ENCODE measurements at regions not wholly inside any gene's neighbourhood (a gene's known extent, or its start where the extent isn't known, plus 50 kb on each side); places are given as distances from the start of the nearest gene placed in this dataset.

DNA sequence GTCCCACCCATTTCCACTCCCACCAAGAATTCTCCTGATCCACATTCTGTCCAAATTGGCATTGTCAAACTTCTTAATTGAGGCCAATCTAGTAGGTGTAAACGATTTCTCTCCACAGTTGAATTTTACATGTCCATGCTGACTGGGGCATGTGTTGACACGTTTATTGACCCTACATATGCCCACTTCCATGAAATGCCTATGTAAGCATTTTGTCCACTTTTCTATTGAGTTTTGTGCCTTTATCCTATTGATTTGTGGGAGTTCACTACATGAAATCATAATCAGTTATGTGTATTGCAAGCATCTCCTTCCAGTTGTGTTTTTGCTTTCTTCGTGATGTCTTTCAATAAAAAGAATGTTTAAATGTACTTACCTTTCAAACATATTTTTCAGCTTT, 141.7 kb upstream of the NSMCE3 start:
- DNase-seq = no peak

DNA sequence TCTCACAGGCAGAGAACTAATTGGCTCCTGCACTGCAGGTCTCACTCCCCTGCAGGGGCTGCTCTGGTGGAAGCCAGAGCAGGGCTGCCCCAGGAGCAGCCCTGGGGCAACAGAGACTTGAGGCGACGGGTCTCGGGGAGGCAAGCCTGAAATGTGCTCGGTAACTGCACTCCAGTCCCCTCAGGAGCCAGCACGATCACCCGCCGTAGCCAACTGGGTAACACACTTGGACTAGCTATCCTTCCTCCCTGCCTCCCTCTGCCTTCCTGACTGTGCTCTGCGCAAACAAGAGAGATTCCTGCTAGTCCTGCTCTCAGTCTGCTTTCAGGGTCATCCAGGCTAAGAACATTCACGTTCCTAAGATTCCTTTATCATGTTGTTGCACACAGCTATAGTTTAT, 140.7 kb upstream of the NSMCE3 start:
- DNase-seq = no peak

DNA sequence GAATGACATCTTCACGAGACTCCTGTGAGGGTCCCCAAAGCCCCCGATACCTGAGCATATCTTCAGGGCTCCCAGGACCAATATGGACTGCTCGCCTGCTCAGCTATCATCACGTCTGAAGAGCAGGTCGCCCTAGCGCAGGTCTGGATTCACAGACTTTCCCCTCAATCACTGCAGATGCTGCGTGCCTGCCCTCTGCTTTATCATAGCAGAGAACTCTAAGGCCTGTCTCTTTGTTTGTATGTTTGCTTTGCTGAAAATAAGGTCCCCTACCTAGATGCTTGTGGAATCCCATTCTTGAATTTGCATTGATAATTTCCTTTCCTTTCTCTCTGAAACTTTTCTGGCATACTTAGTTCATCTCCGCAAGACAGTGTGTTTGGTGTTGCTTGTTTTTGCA, 140.3 kb upstream of the NSMCE3 start:
- DNase-seq = no peak

DNA sequence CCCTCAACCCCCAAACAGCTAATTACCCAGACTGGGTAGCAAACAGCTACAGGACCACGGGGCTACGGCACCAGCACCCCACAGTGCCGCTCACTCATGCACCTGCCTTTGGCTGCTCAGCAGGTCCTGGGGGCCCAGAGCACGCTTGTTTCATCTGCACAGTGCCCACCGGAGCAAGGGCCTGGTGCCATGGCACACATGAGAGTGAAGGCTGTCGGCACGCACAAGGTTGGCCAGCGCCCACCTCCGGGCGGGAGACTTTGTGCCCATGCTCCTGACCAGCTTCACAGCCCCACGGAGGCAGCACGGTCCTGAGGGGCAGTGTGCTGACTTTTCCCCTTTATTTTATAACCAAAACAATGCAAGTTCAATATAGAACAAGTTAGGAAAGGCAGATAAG, 135.9 kb upstream of the NSMCE3 start:
- DNase-seq = no peak

DNA sequence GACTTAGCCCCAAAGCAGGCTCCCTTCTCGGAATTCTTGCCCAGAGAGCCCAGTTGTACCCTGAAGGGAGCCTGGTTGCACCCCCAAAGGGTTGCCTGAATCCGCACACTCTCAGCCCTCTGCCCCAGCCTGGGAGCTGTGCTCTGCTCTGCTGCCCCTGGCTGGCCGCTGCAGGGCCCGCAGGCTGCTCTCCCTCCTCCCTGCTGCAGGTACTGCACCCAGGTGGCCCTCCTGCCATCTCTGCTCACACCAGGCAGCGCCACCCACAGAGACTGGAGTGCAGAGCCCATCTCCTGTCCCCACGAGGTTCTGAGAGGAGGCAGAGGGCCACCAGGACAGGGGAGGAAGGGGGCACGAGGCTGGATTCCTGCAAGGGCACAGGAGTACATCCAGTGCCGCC, 134.2 kb upstream of the NSMCE3 start:
- DNase-seq = no peak

DNA sequence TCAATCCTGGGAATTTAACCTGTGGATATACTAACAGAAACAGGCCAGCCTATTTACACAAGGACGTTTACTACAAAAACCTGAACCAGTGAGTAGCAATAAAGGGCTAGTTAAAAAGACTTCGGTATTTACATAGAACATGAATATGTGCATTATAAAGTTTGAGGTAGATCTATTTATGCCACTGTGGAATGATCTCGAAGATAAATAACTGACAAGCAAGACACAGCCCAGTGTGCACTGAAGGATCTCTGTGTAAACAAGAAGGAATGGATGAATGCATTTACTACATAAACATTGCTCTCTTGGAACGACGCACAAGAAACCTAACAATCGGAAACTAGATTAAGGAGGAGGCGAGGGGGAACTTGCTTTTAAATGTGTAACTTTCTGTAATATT, 132.0 kb upstream of the NSMCE3 start:
- DNase-seq = no peak

DNA sequence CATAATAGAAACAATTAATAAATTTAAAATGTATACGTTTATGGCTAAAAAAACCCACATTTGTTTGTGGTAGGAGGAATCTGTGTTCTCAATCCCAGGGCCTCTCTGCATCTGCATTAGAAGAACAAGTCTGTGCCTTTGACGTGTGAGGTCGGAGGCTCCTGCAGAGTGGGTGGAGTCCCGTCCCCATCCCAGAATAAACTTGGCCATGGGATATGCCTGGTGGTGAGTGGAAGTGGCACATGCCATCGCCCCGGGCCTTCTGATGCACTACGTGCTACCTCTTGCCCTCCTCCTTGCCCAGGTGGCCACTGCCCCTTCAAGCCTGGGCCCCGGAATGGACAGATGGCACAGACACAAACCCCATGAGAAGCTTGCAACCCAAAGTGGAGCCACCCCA, 131.1 kb upstream of the NSMCE3 start:
- DNase-seq = no peak

DNA sequence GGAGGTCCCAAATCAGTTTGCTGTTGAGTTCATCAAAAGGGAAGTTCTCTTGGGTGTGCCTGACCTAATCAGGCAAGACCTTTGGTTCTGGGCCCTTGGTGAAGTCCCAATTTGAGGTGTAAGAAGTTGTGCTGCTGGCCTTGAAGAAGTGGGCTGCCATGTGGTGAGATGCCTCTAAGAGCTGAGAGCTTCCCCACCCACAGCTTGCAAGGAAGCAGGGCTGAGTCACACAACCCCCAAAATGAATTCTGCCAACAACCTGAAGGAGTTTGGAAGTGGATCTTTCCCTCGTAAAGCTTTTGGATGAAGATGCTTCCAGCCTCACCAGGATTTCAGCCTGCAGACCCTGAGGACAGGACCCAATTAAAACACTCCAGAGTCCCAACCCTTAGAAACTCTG, 129.3 kb upstream of the NSMCE3 start:
- DNase-seq = no peak

DNA sequence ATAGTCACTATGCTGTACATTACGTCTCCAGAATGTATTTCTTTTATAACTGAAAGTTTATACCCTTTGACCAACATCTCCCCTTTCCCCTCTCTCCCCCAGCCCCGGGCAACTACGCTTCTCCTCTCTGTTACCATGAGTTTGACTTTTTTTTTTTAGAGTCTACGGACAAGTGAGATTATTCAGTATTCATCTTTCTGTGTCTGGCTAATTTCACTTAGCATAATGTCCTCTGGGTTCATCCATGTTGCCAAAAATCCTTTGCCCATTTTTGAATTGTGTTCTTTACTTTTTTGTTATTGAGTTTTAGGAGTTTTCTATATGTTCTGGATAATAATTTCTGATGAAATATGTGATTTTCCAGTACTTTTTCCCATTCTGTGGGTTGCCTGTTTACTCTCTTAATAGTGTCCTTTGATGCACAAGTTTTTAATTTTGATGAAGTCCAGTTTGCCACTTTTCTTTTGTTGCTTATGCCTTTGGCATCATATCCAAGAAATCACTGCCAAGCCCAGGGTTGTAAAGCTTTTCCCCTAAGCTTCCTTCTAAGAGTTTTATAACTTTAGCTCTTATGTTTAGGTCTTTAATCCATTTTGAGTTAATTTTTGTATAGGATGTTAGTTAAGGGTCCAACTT, 126.7 kb upstream of the NSMCE3 start:
- DNase-seq = no peak

DNA sequence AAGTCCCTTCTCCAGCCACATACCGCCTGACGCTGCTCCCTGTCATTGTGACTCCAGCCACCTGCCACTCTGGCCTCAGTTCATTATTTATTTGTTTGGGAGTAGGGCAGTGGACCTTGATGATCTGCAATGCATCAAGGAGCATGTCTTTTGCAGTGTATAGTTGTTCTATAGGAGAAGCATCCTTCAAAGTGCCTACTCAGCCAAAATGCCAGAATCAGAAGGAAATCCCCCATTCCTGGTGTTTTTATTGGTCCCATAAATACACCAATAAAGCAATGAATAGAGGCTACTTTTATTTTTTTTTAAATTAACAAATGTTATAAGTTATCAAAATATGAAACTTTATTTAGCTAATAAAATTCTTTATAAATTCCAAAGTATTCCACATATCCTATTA, 123.8 kb upstream of the NSMCE3 start:
- no peak for DNase-seq

DNA sequence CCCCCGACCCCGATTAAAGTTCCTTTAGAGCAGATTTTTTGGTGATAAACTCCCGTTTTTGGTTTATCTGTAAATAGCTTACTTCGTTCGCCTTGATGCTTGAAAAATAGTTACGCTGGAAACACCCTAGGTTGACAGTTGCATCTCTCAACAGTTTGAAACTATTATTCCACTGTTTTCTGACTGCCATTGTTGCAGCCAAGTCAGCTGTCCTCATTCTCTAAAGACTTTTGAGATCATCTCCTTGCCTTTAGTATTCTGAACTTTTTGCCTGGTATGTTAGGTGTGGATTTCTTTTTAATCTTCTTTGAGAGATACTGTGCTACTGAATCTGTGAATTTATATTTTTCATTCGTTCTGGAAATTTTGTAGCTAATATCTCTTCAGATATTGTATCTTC, 122.7 kb upstream of the NSMCE3 start:
- DNase-seq = no peak

DNA sequence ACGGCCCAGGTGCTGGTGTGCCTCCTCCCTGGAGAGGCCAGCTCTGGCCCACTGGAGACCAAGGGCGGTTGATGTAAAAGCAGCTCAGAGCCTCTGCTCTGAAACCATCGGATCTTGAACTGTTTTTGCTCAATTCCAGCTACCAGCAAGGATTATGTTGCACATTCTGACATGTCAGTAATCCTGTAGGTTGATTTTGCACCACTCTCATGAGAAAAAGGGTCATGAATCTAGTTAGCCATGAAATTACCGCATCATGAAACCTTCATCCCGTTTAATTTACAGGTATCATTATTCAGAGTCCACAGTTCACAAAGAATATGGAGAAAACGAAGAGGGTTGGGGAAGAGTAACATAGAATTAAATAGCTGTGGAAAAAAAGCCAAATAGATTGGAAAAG, 120.4 kb upstream of the NSMCE3 start:
- no peak for DNase-seq

DNA sequence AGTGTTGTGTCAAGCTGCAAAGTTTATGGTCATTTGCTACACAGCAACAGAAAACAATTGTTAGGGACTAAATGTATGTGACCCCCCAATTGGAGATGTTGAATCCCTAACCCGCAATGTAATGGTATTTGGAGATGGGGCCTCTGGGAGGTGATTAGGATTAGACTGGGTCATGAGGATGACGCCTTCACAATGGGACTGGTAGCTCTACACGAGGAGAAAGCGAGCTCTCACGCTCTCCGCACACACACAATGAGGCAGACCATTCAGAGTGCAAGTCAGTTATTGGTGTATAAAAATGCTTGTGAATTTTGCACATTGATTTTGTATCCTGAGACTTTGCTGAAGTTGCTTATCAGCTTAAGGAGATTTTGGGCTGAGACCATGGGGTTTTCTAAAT, 116.9 kb upstream of the NSMCE3 start:
- DNase-seq = no peak

DNA sequence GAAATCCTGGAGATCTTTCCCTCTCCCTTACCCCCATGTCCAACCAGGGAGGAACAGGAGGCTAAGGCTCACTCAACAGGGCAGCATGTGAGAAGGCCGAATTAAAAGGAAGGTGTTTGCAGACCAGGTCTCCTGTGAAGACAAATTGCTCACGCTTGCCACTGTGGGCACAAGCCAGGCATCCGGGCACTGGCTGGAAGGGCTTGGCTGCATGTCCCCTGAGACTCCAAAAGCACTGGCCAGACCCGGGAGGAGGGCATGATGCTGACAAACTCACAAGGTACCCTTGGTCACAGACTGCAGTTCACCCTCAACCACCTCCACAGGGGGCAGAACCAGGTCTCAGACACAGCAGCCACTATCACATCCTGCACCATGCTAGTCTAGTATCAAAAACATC, 113.7 kb upstream of the NSMCE3 start:
- DNase-seq = no peak

DNA sequence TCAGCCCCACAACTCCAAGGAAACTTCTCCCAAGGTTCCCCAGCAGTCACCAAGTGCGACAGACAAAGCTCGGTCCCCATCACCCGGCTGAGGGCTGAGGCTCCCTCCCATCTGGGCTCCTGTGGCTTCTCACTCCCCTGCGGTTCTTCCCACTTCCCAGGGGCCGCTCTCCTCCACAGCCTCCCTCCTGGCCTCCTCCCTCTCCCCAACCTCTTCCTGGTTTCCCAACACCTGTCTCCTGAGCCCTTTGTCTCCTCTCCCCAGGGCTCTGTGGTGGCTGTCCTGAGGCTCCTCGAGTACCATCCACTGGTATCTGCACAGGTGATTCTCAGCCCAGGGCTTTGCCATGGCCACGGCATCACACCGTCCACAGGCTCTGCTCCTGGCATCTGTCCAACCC, 113.2 kb upstream of the NSMCE3 start:
- DNase-seq = no peak

DNA sequence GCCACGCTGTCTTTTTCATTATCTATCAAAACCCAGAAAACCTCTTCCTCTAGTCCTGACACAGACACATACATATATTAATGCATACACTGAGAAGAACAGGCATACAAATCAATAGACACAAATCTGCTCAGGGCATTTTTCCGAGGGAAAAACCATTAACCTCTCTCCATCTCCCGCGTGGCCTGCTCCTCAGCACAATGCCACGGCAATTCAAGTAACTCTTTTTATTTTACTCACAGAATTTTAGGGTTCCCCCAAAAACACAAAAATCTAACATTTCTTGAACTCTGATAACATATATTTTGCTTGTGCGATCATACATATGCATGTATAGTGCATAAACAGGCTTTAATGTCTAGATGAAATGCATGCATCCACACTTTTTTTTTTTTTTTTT, 110.8 kb upstream of the NSMCE3 start:
- no peak for DNase-seq

DNA sequence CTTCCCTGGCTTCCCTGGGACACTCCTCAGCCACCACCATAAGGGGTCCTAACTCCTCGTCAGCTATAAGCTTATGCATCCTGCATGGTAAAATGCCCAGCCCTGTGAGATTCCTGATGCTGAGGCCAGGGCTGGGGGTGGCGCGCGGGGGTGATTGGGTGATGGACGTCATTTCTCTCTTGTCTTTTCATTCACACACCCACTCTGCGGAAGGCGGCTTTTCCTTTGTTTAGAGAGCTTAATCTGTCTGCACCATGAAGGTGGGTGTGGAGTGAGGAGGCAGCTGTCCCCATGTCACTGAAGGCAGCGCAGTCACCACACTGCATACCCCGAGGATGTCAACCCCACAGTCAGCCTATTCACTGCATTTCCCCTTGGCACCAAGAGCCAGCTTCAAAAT, 110.0 kb upstream of the NSMCE3 start:
- no peak for DNase-seq

DNA sequence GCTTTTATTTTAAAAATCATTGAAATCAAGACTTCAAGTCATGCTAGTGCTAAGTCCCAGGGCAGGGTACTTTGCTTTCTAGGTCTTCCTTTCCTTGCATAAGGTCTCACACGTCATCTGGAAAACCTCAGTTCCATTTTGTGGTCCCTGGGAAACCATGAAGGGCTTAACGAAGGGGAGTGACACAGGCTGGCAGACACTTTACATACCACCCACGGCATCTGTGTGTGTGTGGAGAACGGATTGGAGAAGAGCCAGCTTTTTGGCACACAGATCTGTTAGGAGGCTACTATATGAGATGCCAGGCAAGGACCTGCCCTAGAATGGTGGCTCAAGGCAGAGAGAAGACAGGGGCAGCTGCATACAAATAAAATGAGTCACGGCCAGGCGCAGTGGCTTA, 107.5 kb upstream of the NSMCE3 start:
- no peak for DNase-seq

DNA sequence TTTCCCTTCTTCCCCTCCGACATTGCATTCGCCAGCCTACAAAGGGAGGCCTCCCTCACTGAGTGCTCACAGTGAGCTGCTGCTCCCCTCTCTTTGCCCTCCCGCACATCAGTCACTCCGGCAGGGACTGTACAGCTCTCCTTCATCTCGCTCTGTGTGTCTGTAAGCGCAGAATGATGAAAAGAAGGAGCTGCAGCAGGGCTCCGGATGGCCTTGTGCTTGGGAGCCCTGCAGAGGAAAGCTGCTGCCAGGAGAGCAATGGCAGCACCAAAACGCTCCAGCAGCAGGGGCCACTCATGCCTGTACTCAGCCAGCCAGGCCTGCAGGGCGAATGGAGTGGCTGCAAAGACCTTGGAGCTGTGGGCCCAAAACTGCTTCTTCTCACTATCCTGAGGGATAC, 107.0 kb upstream of the NSMCE3 start:
- DNase-seq = no peak

DNA sequence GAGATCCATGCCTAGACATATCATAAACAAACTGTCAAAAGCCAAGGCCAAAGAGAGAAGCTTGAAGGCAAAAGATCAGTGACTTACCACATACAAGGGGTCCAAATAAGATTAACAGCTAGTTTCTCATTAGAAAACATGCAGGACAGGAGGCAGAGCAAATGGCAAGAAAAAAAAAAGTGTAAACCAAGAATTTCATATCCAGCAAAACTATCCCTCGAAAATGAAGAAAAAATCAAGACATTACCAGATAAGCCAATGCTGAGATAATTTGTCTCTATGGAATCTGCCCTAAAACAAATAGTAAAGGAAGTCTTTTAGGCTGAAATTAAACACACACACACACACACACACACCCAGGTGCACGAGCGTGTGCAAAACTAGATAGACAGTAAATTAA, 99.6 kb upstream of the NSMCE3 start:
- DNase-seq = no peak

DNA sequence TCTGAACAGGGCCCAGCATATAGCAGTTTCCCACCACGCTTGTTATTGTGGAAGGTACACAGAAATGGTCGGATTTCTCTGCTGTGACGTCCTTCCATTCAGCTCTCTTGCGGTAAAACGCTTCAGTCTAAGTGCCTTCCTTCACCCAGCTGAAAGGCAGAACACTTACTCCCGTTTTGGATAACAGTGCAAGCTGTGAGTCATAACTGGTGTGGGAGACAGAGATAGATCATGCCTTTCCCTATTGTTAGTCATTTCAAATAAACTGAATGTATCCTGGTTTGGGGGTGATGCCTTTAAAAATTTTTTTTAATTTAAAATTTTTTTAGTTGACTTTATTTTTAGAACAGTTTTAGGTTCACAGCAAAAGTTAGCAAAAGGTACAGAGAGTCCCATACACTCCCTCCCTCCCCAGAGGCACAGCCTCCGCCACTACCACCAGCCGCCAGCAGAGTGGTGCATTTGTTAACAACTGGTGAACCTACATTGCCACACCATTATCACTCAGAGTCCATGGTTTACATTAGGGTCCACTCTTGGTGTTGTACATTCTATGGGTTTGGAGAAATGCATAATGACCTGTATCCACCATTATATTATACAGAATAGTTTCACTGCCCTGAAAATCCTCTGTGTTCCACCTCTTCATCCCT, 94.9 kb upstream of the NSMCE3 start:
- no peak for DNase-seq

DNA sequence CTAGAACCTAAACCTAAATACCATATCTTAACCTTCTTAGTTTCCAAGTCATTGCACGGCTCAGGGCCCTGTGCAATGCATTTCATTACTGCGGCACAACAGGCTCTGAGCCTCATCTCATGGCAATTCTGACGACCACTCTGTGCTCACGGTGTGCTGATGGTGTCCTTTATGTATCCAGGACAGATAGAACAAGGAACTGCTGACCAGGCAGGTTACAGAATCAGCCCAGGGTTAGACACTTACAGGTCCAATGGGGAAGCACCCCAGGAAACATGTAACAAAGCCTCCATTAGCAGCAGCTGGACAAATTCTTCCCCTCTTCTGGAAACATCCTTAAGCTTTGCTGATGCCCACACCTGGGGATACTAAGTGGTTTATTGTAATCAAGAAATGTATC, 91.9 kb upstream of the NSMCE3 start:
- DNase-seq = no peak

DNA sequence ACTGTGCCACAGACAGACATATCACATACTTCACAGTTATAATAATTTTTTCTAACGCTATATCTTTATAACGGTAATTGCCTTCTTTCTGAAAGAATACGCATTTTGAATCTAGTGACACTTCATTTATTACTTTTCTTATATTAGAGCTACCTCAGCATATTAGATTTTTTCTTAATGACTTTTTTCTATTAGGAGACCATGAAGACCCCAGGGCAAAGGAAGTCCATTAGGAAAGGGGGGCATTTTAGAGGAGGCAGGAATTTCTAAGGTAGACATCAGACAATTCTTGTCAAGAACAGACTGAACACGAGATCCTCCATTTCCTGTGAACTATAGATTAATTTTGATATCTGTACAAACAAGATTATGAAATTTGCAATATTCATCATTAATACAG, 90.5 kb upstream of the NSMCE3 start:
- no peak for DNase-seq

DNA sequence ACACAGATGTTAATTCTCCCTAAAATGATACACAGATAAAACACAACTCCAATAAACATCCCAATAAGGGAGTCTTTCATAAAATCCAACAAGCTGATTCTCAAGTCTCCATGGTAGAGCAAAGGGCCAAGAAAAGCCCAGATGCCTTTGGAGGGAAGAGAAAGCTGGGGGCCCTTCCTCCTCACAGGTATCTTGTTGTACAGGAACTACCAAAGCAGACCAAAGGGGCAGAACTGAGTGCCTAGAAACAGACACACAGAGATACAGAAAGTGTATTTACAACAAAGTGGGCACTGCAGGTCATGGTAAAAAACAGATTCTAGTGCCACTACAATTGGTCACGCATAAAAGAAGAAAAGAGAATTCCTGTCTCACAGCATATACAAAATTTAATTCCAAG, 87.2 kb upstream of the NSMCE3 start:
- no peak for DNase-seq

DNA sequence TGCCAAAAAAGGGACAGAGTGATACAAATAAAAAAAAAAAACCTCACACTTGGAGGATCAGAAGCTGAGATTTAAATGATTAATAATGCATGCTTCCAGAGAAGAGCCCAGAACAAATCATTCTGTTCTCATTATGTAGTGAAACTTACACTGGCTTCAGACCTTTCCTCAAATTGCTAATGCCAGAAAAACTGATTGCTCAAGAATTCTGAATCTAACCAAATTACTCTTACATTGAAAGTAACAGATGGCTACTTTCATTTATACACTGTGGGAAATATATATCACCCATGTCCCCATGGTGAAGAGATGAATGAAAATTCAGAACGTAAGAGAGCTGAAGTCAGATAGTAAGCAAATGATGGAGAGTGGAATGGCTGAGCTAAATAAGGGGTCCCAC, 85.9 kb upstream of the NSMCE3 start:
- no peak for DNase-seq

DNA sequence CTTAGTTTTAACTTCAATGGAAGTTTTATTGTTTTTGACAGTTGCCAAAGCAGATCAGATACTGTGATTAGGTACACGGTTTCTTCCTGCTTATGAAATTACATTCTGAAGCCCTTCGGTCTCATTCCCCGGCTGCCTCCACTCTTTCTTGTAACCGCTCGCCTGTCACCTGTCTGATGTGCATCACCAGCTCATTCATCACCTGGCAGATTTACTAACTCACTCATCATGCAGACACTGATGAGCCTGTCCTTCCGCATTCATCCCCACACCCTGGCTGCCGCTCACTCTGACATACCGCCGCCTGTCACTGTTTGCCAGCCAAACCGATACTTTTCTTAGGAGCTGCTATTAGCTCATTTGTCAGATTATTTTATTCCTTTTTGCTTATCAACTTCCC, 82.8 kb upstream of the NSMCE3 start:
- no peak for DNase-seq
